PFSK-1 (cell line): ENCODE measurements at regions not wholly inside any gene's neighbourhood (a gene's known extent, or its start where the extent isn't known, plus 50 kb on each side); places are given as distances from the start of the nearest gene placed in this dataset.

Experiments used
- FOXP2 ChIP-seq: optimal IDR thresholded peaks from 2 replicates; pipeline ENCODE3; 2011; ENCODE audit warnings: borderline replicate concordance, control low read depth, inconsistent platforms; ENCODE audit not compliant: insufficient read depth; ENCODE audit errors: extremely low read length, extremely low read depth
- POLR2AphosphoS5 ChIP-seq: IDR thresholded peaks from 2 replicates; pipeline ENCODE4 v1.6.1; 2012; ENCODE audit warnings: low read depth, mild to moderate bottlenecking, control low read depth, low read length, moderate library complexity
- REST ChIP-seq, 2 experiments: IDR thresholded peaks; 2 replicates each; pipeline versions ENCODE4 v1.6.1 to v1.8.0; 2011 to 2012; ENCODE audit warnings: low read depth in 2 of 2, low read length in 2 of 2, control low read depth in 1 of 2, inconsistent platforms in 1 of 2, mild to moderate bottlenecking in 1 of 2, moderate library complexity in 1 of 2; ENCODE audit not compliant: insufficient read depth in 1 of 2
- SIN3A ChIP-seq: IDR thresholded peaks from 2 replicates; pipeline ENCODE4 v1.6.1; 2012; ENCODE audit warnings: mild to moderate bottlenecking, low read length, moderate library complexity, borderline replicate concordance; ENCODE audit not compliant: insufficient read depth
- TAF1 ChIP-seq: IDR thresholded peaks from 2 replicates; pipeline ENCODE4 v1.6.1; 2012; ENCODE audit warnings: low read length, control low read depth, borderline replicate concordance; ENCODE audit not compliant: insufficient read depth

GRCh38 chr10:121098211-121098610, 247.0 kb downstream of the WDR11 start:
- TF ChIP-seq POLR2AphosphoS5 = no peak
- TF ChIP-seq SIN3A = no peak
- no peak for TF ChIP-seq FOXP2

- TF ChIP-seq FOXP2 (no peak), REST (IDR thresholded peaks at IDR 0.05; ENCODE audit: insufficient read depth in 1 of 2, low read depth in 2 of 2, low read length in 2 of 2) (no peak), SIN3A (no peak), TAF1 (no peak), POLR2AphosphoS5 (no peak)
Measured at GRCh38 chr10:121098751-121099150, 247.6 kb downstream of the WDR11 start.

- TF ChIP-seq FOXP2 (no peak), POLR2AphosphoS5 (no peak), SIN3A (no peak), TAF1 (no peak), REST (IDR thresholded peaks at IDR 0.05; ENCODE audit: insufficient read depth in 1 of 2, low read depth in 2 of 2, low read length in 2 of 2) (no peak)
Measured at GRCh38 chr10:121099181-121099580, 248.0 kb downstream of the WDR11 start.

- TF ChIP-seq REST (IDR thresholded peaks at IDR 0.05; ENCODE audit: insufficient read depth in 1 of 2, low read depth in 2 of 2, low read length in 2 of 2) (no peak), TAF1 (no peak), FOXP2 (no peak), SIN3A (no peak), POLR2AphosphoS5 (no peak)
Measured at GRCh38 chr10:121099592-121099991, 248.4 kb downstream of the WDR11 start.

GRCh38 chr10:121101561-121101960, 250.4 kb downstream of the WDR11 start:
- TF ChIP-seq REST (IDR thresholded peaks at IDR 0.05; ENCODE audit: insufficient read depth in 1 of 2, low read depth in 2 of 2, low read length in 2 of 2) = no peak
- no peak for TF ChIP-seq SIN3A
- no peak for TF ChIP-seq TAF1
- TF ChIP-seq FOXP2 = no peak
- no peak for TF ChIP-seq POLR2AphosphoS5
